Esophagus mucosa (tissue), 1 donor: ENCODE measurements at regions not wholly inside any gene's neighbourhood (a gene's known extent, or its start where the extent isn't known, plus 50 kb on each side); places are given as distances from the start of the nearest gene placed in this dataset.

Experiments used
- ATAC-seq: fragments of 200-7000 bp; cut with Tn5 transposase; one replicate; pipeline ENCODE4 v1.9.1; 2020
- donor health status: DM: yes; HTN: yes; CAD: no.

GRCh38 chr18:45439851-45440645 lies 175.2 kb upstream of the SLC14A2 start:
- ATAC-seq: no peak

GRCh38 chr18:45441110-45441847 lies 174.0 kb upstream of the SLC14A2 start:
- peak; percentile 57 for ATAC-seq

- ATAC-seq: no peak
Measured at GRCh38 chr18:45444040-45444439, 171.2 kb upstream of the SLC14A2 start.

GRCh38 chr18:45447355-45448265 lies 167.7 kb upstream of the SLC14A2 start:
- ATAC-seq: no peak

- no peak for ATAC-seq
Measured at GRCh38 chr18:45448871-45449270, 166.4 kb upstream of the SLC14A2 start.

GRCh38 chr18:45449418-45450227 lies 165.7 kb upstream of the SLC14A2 start:
- no peak for ATAC-seq

GRCh38 chr18:45456090-45457021 lies 158.9 kb upstream of the SLC14A2 start:
- ATAC-seq: peak; percentile 60

- no peak for ATAC-seq
Measured at GRCh38 chr18:45458033-45458432, 157.2 kb upstream of the SLC14A2 start.

GRCh38 chr18:45462179-45462578 lies 153.1 kb upstream of the SLC14A2 start:
- ATAC-seq: no peak

GRCh38 chr18:45463451-45463850 lies 151.8 kb upstream of the SLC14A2 start:
- no peak for ATAC-seq

- no peak for ATAC-seq
Measured at GRCh38 chr18:45464619-45465018, 150.7 kb upstream of the SLC14A2 start.

- ATAC-seq: no peak
Measured at GRCh38 chr18:45467293-45467692, 148.0 kb upstream of the SLC14A2 start.

GRCh38 chr18:45467945-45468344 lies 147.3 kb upstream of the SLC14A2 start:
- ATAC-seq: no peak

GRCh38 chr18:45478889-45479288 lies 136.4 kb upstream of the SLC14A2 start:
- no peak for ATAC-seq

- ATAC-seq: no peak
Measured at GRCh38 chr18:45480219-45481015, 134.9 kb upstream of the SLC14A2 start.

GRCh38 chr18:45481821-45482220 lies 133.5 kb upstream of the SLC14A2 start:
- ATAC-seq: no peak

GRCh38 chr18:45482286-45482685 lies 133.0 kb upstream of the SLC14A2 start:
- no peak for ATAC-seq

- ATAC-seq: no peak
Measured at GRCh38 chr18:45487581-45487980, 127.7 kb upstream of the SLC14A2 start.

- ATAC-seq: no peak
Measured at GRCh38 chr18:45488645-45489044, 126.6 kb upstream of the SLC14A2 start.

- no peak for ATAC-seq
Measured at GRCh38 chr18:45493830-45494229, 121.4 kb upstream of the SLC14A2 start.
